HL-60/S4 (cell line): ENCODE measurements at regions not wholly inside any gene's neighbourhood (a gene's known extent, or its start where the extent isn't known, plus 50 kb on each side); places are given as distances from the start of the nearest gene placed in this dataset.
"Not testable (repeated sequence)": the region's sequence is repeated elsewhere in the genome, so short reads cannot be mapped to it uniquely, and the experiment has no call there.

Source experiments
- in situ Hi-C: fragments of 300-500 bp; cut with MboI; formaldehyde crosslinking; loops from 2 replicates; pipeline ENCODE4 v1.14.3; 2022; ENCODE audit warnings: low sequenced_read_pairs

- in situ Hi-C loops, result no loop called here
Observed at GRCh38 chr2:65974067-65974723, 460.7 kb upstream of the MEIS1 start.

- in situ Hi-C loops, result no loop called here
Observed at GRCh38 chr2:65969161-65969560, 465.8 kb upstream of the MEIS1 start.

- in situ Hi-C loops, result not testable (repeated sequence)
Observed at GRCh38 chr2:65963303-65963702, 471.6 kb upstream of the MEIS1 start.

- in situ Hi-C loops, result no loop called here
Observed at GRCh38 chr2:65960953-65961352, 474.0 kb upstream of the MEIS1 start.

- in situ Hi-C loops, result no loop called here
Observed at GRCh38 chr2:65957886-65958285, 477.0 kb upstream of the MEIS1 start.

- in situ Hi-C loops, result no loop called here
Observed at GRCh38 chr2:65957454-65957853, 477.5 kb upstream of the MEIS1 start.

GRCh38 chr2:65955259-65955658, 479.7 kb upstream of the MEIS1 start:
- in situ Hi-C loops, result no loop called here

GRCh38 chr2:65952966-65953761, 481.8 kb upstream of the MEIS1 start:
- in situ Hi-C loops, result no loop called here

- in situ Hi-C loops, result no loop called here
Observed at GRCh38 chr2:65944213-65944612, 490.7 kb upstream of the MEIS1 start.

GRCh38 chr2:65943099-65943786, 491.7 kb upstream of the MEIS1 start:
- in situ Hi-C loops, result no loop called here

- in situ Hi-C loops, result no loop called here
Observed at GRCh38 chr2:65940856-65941255, 494.1 kb upstream of the MEIS1 start.

GRCh38 chr2:65939687-65940086, 495.2 kb upstream of the MEIS1 start:
- in situ Hi-C loops, result no loop called here

- in situ Hi-C loops, result no loop called here
Observed at GRCh38 chr2:65937379-65938160, 497.4 kb upstream of the MEIS1 start.

GRCh38 chr2:65934992-65935629, 499.8 kb upstream of the MEIS1 start:
- in situ Hi-C loops, result no loop called here

- in situ Hi-C loops, result no loop called here
Observed at GRCh38 chr2:65932571-65932970, 500.2 kb upstream of the SPRED2 start.

- in situ Hi-C loops, result no loop called here
Observed at GRCh38 chr2:65931056-65931455, 498.7 kb upstream of the SPRED2 start.

- in situ Hi-C loops, result no loop called here
Observed at GRCh38 chr2:65930259-65930658, 497.9 kb upstream of the SPRED2 start.

GRCh38 chr2:65929664-65930063, 497.3 kb upstream of the SPRED2 start:
- in situ Hi-C loops, result not testable (repeated sequence)

GRCh38 chr2:65922794-65923193, 490.4 kb upstream of the SPRED2 start:
- in situ Hi-C loops, result no loop called here

GRCh38 chr2:65922030-65922429, 489.6 kb upstream of the SPRED2 start:
- in situ Hi-C loops, result no loop called here

- in situ Hi-C loops, result no loop called here
Observed at GRCh38 chr2:65921116-65921515, 488.7 kb upstream of the SPRED2 start.
